ENCODE measurements at regions not wholly inside any gene's neighbourhood (a gene's known extent, or its start where the extent isn't known, plus 50 kb on each side); places are given as distances from the start of the nearest gene placed in this dataset.
"Not testable (repeated sequence)": the region's sequence is repeated elsewhere in the genome, so short reads cannot be mapped to it uniquely, and the experiment has no call there.

- H3K9me3 Mint-ChIP-seq, result no peaks in the 10 kb centered on the region
- no peaks in the 10 kb centered on the region for H3K36me3 Mint-ChIP-seq (ENCODE audit: low read depth)
- ATAC-seq (replicated peaks), result no peak
Measured at GRCh38 chr6:165186041-165186440, 123.4 kb downstream of the C6orf118 start.

GRCh38 chr6:165184192-165184979 lies 125.0 kb downstream of the C6orf118 start:
- H3K4me3 Mint-ChIP-seq, result no peak overlapping the region
- H3K27ac Mint-ChIP-seq, result no peak overlapping the region
- no peaks in the 10 kb centered on the region for H3K9me3 Mint-ChIP-seq
- no peak for ATAC-seq (replicated peaks)
- H3K36me3 Mint-ChIP-seq (ENCODE audit: low read depth), result no peaks in the 10 kb centered on the region
- H3K27me3 Mint-ChIP-seq, result no peaks in the 10 kb centered on the region
- no peaks in the 10 kb centered on the region for H3K4me1 Mint-ChIP-seq

More at GRCh38 chr6:165186041-165186440, 123.4 kb downstream of the C6orf118 start:
- Mint-ChIP-seq H3K4me3 (no peak overlapping the region), H3K4me1 (no peaks in the 10 kb centered on the region), H3K27me3 (no peaks in the 10 kb centered on the region), H3K27ac (no peak overlapping the region)

GRCh38 chr6:165183496-165184140 lies 125.8 kb downstream of the C6orf118 start:
- ATAC-seq (replicated peaks), result no peak
- Mint-ChIP-seq H3K36me3 (ENCODE audit: low read depth) (no peaks in the 10 kb centered on the region), H3K27ac (no peak overlapping the region), H3K4me1 (no peaks in the 10 kb centered on the region), H3K4me3 (no peak overlapping the region), H3K27me3 (no peaks in the 10 kb centered on the region), H3K9me3 (no peaks in the 10 kb centered on the region)

- ATAC-seq (replicated peaks), result no peak
- no peaks in the 10 kb centered on the region for H3K4me1 Mint-ChIP-seq
- no peak overlapping the region for H3K27ac Mint-ChIP-seq
- H3K4me3 Mint-ChIP-seq, result no peak overlapping the region
- peaks cover under 1% of the 10 kb centered on the region for H3K9me3 Mint-ChIP-seq
- no peaks in the 10 kb centered on the region for H3K36me3 Mint-ChIP-seq (ENCODE audit: low read depth)
- no peaks in the 10 kb centered on the region for H3K27me3 Mint-ChIP-seq
Measured at GRCh38 chr6:165183071-165183470, 126.3 kb downstream of the C6orf118 start.

- no peaks in the 10 kb centered on the region for H3K27me3 Mint-ChIP-seq
- H3K27ac Mint-ChIP-seq, result no peak overlapping the region
- H3K4me1 Mint-ChIP-seq, result no peaks in the 10 kb centered on the region
- no peaks in the 10 kb centered on the region for H3K36me3 Mint-ChIP-seq (ENCODE audit: low read depth)
- no peak overlapping the region for H3K4me3 Mint-ChIP-seq
- peaks cover 3% of the 10 kb centered on the region for H3K9me3 Mint-ChIP-seq
- no peak for ATAC-seq (replicated peaks)
Measured at GRCh38 chr6:165181951-165182414, 127.4 kb downstream of the C6orf118 start.

GRCh38 chr6:165178056-165178455 lies 131.3 kb downstream of the C6orf118 start:
- no peak overlapping the region for H3K4me3 Mint-ChIP-seq
- no peaks in the 10 kb centered on the region for H3K4me1 Mint-ChIP-seq
- H3K27ac Mint-ChIP-seq, result no peak overlapping the region

GRCh38 chr6:165173484-165173883 lies 135.9 kb downstream of the C6orf118 start:
- peaks cover 16% of the 10 kb centered on the region for H3K9me3 Mint-ChIP-seq
- no peak for ATAC-seq (replicated peaks)
- H3K4me3 Mint-ChIP-seq, result no peak overlapping the region
- no peak overlapping the region for H3K27ac Mint-ChIP-seq
- no peaks in the 10 kb centered on the region for H3K4me1 Mint-ChIP-seq
- H3K27me3 Mint-ChIP-seq, result no peaks in the 10 kb centered on the region
- H3K36me3 Mint-ChIP-seq (ENCODE audit: low read depth), result no peaks in the 10 kb centered on the region

More at GRCh38 chr6:165178056-165178455, 131.3 kb downstream of the C6orf118 start:
- no peaks in the 10 kb centered on the region for H3K27me3 Mint-ChIP-seq
- no peaks in the 10 kb centered on the region for H3K36me3 Mint-ChIP-seq (ENCODE audit: low read depth)
- H3K9me3 Mint-ChIP-seq, result peaks cover 10% of the 10 kb centered on the region
- ATAC-seq (replicated peaks), result no peak

- Mint-ChIP-seq H3K9me3 (peaks cover 14% of the 10 kb centered on the region), H3K4me1 (no peaks in the 10 kb centered on the region), H3K36me3 (ENCODE audit: low read depth) (no peaks in the 10 kb centered on the region), H3K27me3 (no peaks in the 10 kb centered on the region), H3K4me3 (no peak overlapping the region), H3K27ac (no peak overlapping the region)
- ATAC-seq (replicated peaks), result no peak
Measured at GRCh38 chr6:165167861-165168260, 141.5 kb downstream of the C6orf118 start.

- Mint-ChIP-seq H3K27me3 (no peaks in the 10 kb centered on the region), H3K36me3 (ENCODE audit: low read depth) (no peaks in the 10 kb centered on the region), H3K4me3 (no peak overlapping the region), H3K9me3 (peaks cover 14% of the 10 kb centered on the region), H3K4me1 (no peaks in the 10 kb centered on the region), H3K27ac (no peak overlapping the region)
- ATAC-seq (replicated peaks), result no peak
Measured at GRCh38 chr6:165167311-165167710, 142.1 kb downstream of the C6orf118 start.

GRCh38 chr6:165163519-165163918 lies 145.9 kb downstream of the C6orf118 start:
- no peaks in the 10 kb centered on the region for H3K4me1 Mint-ChIP-seq
- H3K36me3 Mint-ChIP-seq (ENCODE audit: low read depth), result no peaks in the 10 kb centered on the region
- H3K4me3 Mint-ChIP-seq, result no peak overlapping the region
- no peak for ATAC-seq (replicated peaks)
- no peak overlapping the region for H3K27ac Mint-ChIP-seq
- H3K9me3 Mint-ChIP-seq, result peaks cover 9% of the 10 kb centered on the region
- H3K27me3 Mint-ChIP-seq, result no peaks in the 10 kb centered on the region

- Mint-ChIP-seq H3K4me1 (no peaks in the 10 kb centered on the region), H3K36me3 (ENCODE audit: low read depth) (no peaks in the 10 kb centered on the region), H3K27ac (no peak overlapping the region), H3K4me3 (no peak overlapping the region), H3K9me3 (peaks cover 5% of the 10 kb centered on the region), H3K27me3 (no peaks in the 10 kb centered on the region)
- no peak for ATAC-seq (replicated peaks)
Measured at GRCh38 chr6:165159460-165159859, 149.9 kb downstream of the C6orf118 start.

GRCh38 chr6:165146456-165146855 lies 162.9 kb downstream of the C6orf118 start:
- H3K36me3 Mint-ChIP-seq (ENCODE audit: low read depth), result no peaks in the 10 kb centered on the region
- no peaks in the 10 kb centered on the region for H3K27me3 Mint-ChIP-seq
- H3K27ac Mint-ChIP-seq, result no peak overlapping the region
- no peaks in the 10 kb centered on the region for H3K4me1 Mint-ChIP-seq
- no peak for ATAC-seq (replicated peaks)
- no peak overlapping the region for H3K4me3 Mint-ChIP-seq
- H3K9me3 Mint-ChIP-seq, result peaks cover 20% of the 10 kb centered on the region

- H3K27ac Mint-ChIP-seq, result no peak overlapping the region
- no peaks in the 10 kb centered on the region for H3K27me3 Mint-ChIP-seq
- H3K36me3 Mint-ChIP-seq (ENCODE audit: low read depth), result no peaks in the 10 kb centered on the region
- H3K4me3 Mint-ChIP-seq, result no peak overlapping the region
- ATAC-seq (replicated peaks), result no peak
- no peaks in the 10 kb centered on the region for H3K4me1 Mint-ChIP-seq
- H3K9me3 Mint-ChIP-seq, result peaks cover 16% of the 10 kb centered on the region
Measured at GRCh38 chr6:165135889-165136288, 173.5 kb downstream of the C6orf118 start.

GRCh38 chr6:165129086-165129485 lies 180.3 kb downstream of the C6orf118 start:
- Mint-ChIP-seq H3K27me3 (no peaks in the 10 kb centered on the region), H3K9me3 (peaks cover 16% of the 10 kb centered on the region)

GRCh38 chr6:165127743-165128142 lies 181.7 kb downstream of the C6orf118 start:
- H3K27me3 Mint-ChIP-seq; H3K4me3 Mint-ChIP-seq; H3K4me1 Mint-ChIP-seq; ATAC-seq (replicated peaks); H3K36me3 Mint-ChIP-seq (ENCODE audit: low read depth); H3K27ac Mint-ChIP-seq: not testable (repeated sequence)
- H3K9me3 Mint-ChIP-seq, result peaks cover 16% of the 10 kb centered on the region

More at GRCh38 chr6:165129086-165129485, 180.3 kb downstream of the C6orf118 start:
- Mint-ChIP-seq H3K27ac (no peak overlapping the region), H3K36me3 (ENCODE audit: low read depth) (no peaks in the 10 kb centered on the region), H3K4me3 (no peak overlapping the region), H3K4me1 (no peaks in the 10 kb centered on the region)
- no peak for ATAC-seq (replicated peaks)
